Naive thymus-derived CD4-positive, alpha-beta T cell (primary cell): ENCODE measurements at regions not wholly inside any gene's neighbourhood (a gene's known extent, or its start where the extent isn't known, plus 50 kb on each side); places are given as distances from the start of the nearest gene placed in this dataset.
A peak's percentile ranks its signal among the peaks of the same experiment; 100 is the strongest.

ENCODE experiments used
- ATAC-seq: fragments of 150-1000 bp; cut with Tn5 transposase; 2 replicates; pipeline ENCODE4 v1.10.0; 2021; ENCODE audit warnings: mild to moderate bottlenecking, moderate library complexity
- CTCF ChIA-PET: fragments of 350-600 bp; sonication (Branson Sonifier 250); formaldehyde crosslinking; loops from one replicate; lab custom pipeline; 2021; ENCODE audit warnings: antibody characterized with exemption; lab: Charles Lee
- POLR2A ChIA-PET: fragments of 350-600 bp; sonication (Branson Sonifier 250); formaldehyde crosslinking; loops from one replicate; lab custom pipeline; 2021; ENCODE audit warnings: antibody characterized with exemption, inconsistent platforms; lab: Charles Lee
- DNase-seq, 9 donors: peaks; one replicate each; pipeline versions ENCODE4 v3.0.0 to v3.0.0-alpha.2; 2020 to 2022; ENCODE audit warnings: mixed read lengths in 1 of 9
- H3K27ac ChIP-seq: one replicate; pipeline ENCODE4 v1.7.0; 2013; ENCODE audit warnings: mild to moderate bottlenecking, low read depth, low read length, moderate library complexity
- H3K27me3 ChIP-seq, 2 donors: one replicate each; pipeline ENCODE4 v1.7.0; 2013; ENCODE audit warnings: low read length in 2 of 2, mild to moderate bottlenecking in 2 of 2, moderate library complexity in 2 of 2; ENCODE audit not compliant: control insufficient read depth in 2 of 2, insufficient read depth in 2 of 2
- H3K36me3 ChIP-seq, 3 experiments: 1 replicate in 2 of 3; 2 replicates in 1 of 3; pipeline ENCODE4 v1.7.0; 2013; ENCODE audit warnings: low read length in 3 of 3, mild to moderate bottlenecking in 3 of 3, moderate library complexity in 1 of 3; ENCODE audit not compliant: insufficient read depth in 3 of 3, control insufficient read depth in 2 of 3
- H3K4me1 ChIP-seq, 2 donors: one replicate each; pipeline ENCODE4 v1.7.0; 2013; ENCODE audit warnings: low read length in 2 of 2, mild to moderate bottlenecking in 2 of 2, moderate library complexity in 1 of 2; ENCODE audit not compliant: control insufficient read depth in 2 of 2, insufficient read depth in 2 of 2
- H3K4me3 ChIP-seq: 2 replicates; pipeline ENCODE4 v1.7.0; 2013; ENCODE audit warnings: mild to moderate bottlenecking, low read length
- H3K9me3 ChIP-seq, 3 experiments: 1 replicate in 2 of 3; 2 replicates in 1 of 3; pipeline ENCODE4 v1.7.0; 2013; ENCODE audit warnings: low read length in 3 of 3; ENCODE audit not compliant: control insufficient read depth in 2 of 3
- H3K27ac Mint-ChIP-seq, 9 donors: one replicate each; pipeline ENCODE4 v1.8.0; 2020 to 2022; ENCODE audit warnings: mixed read lengths in 9 of 9, mild to moderate bottlenecking in 8 of 9, moderate library complexity in 5 of 9, inconsistent platforms in 2 of 9
- H3K27me3 Mint-ChIP-seq, 5 donors: one replicate each; pipeline ENCODE4 v1.8.0; 2021 to 2022; ENCODE audit warnings: mixed read lengths in 5 of 5, mild to moderate bottlenecking in 1 of 5
- H3K36me3 Mint-ChIP-seq, 5 donors: one replicate each; pipeline ENCODE4 v1.8.0; 2020 to 2022; ENCODE audit warnings: mixed read lengths in 5 of 5, mild to moderate bottlenecking in 3 of 5, inconsistent platforms in 1 of 5
- H3K4me1 Mint-ChIP-seq, 7 donors: one replicate each; pipeline ENCODE4 v1.8.0; 2020 to 2022; ENCODE audit warnings: mixed read lengths in 7 of 7, mild to moderate bottlenecking in 3 of 7, inconsistent platforms in 1 of 7
- H3K4me3 Mint-ChIP-seq, 10 donors: one replicate each; pipeline ENCODE4 v1.8.0; 2020 to 2022; ENCODE audit warnings: mild to moderate bottlenecking in 10 of 10, mixed read lengths in 10 of 10, moderate library complexity in 6 of 10, inconsistent platforms in 2 of 10
- H3K9me3 Mint-ChIP-seq, 11 donors: one replicate each; pipeline ENCODE4 v1.8.0; 2020 to 2022; ENCODE audit warnings: mixed read lengths in 11 of 11, mild to moderate bottlenecking in 4 of 11, inconsistent platforms in 1 of 11, moderate library complexity in 1 of 11
- intact Hi-C, 2 donors: fragments of 100-400 bp; cut with micrococcal nuclease; formaldehyde crosslinking; loops; one replicate each; pipeline ENCODE4 v1.15.1; 2023

- ChIA-PET POLR2A (no interaction called here), CTCF (no interaction called here)
- Mint-ChIP-seq H3K36me3 (peaks cover 0 to 4% (median 0%) of the 10 kb centered on the region in 5 donors), H3K27me3 (no peaks in the 10 kb centered on the region), H3K4me1 (peaks cover 9 to 44% (median 23%) of the 10 kb centered on the region in 7 donors), H3K9me3 (peaks cover 0 to 3% (median 0%) of the 10 kb centered on the region in 11 donors), H3K4me3 (no peak overlapping the region), H3K27ac (no peak overlapping the region)
- intact Hi-C loops: loop anchor here in 1 of 2 donors (10.0 kb wide), 1 partner anchor 131 kb away; no protein-coding TSS in a partner anchor
- no peaks in the 10 kb centered on the region for H3K4me1 ChIP-seq
- H3K36me3 ChIP-seq: no peaks in the 10 kb centered on the region
- H3K27ac ChIP-seq: no peak overlapping the region
- no peak overlapping the region for H3K4me3 ChIP-seq
- DNase-seq (no peak), ATAC-seq (no peak)
- no peaks in the 10 kb centered on the region for H3K9me3 ChIP-seq
- no peaks in the 10 kb centered on the region for H3K27me3 ChIP-seq
These were observed 727.8 kb downstream of the BCL11B start for GRCh38 chr14:98544174-98544573.

GRCh38 chr14:98545181-98545580, 726.8 kb downstream of the BCL11B start:
- no peaks in the 10 kb centered on the region for H3K4me1 ChIP-seq
- no peak for ATAC-seq
- POLR2A ChIA-PET: no interaction called here
- Mint-ChIP-seq H3K36me3 (no peaks in the 10 kb centered on the region), H3K27me3 (no peaks in the 10 kb centered on the region), H3K4me3 (no peak overlapping the region), H3K4me1 (peaks cover 9 to 41% (median 21%) of the 10 kb centered on the region in 7 donors), H3K27ac (no peak overlapping the region), H3K9me3 (no peaks in the 10 kb centered on the region)
- intact Hi-C loops: loop anchor here in 1 of 2 donors (5.0 to 10.0 kb wide), 2 partner anchors 73 to 130 kb away; no protein-coding TSS in a partner anchor
- no peak overlapping the region for H3K27ac ChIP-seq
- no peaks in the 10 kb centered on the region for H3K27me3 ChIP-seq
- no peak for DNase-seq
- CTCF ChIA-PET: no interaction called here
- no peak overlapping the region for H3K4me3 ChIP-seq
- no peaks in the 10 kb centered on the region for H3K9me3 ChIP-seq
- H3K36me3 ChIP-seq: no peaks in the 10 kb centered on the region

GRCh38 chr14:98548071-98548686, 723.8 kb downstream of the BCL11B start:
- Mint-ChIP-seq H3K9me3 (peaks cover 0 to 2% (median 0%) of the 10 kb centered on the region in 11 donors), H3K27ac (peak overlapping the region in 7 of 9 donors; percentile 13 to 55 (median 29)), H3K27me3 (no peaks in the 10 kb centered on the region), H3K4me1 (peaks cover 9 to 33% (median 13%) of the 10 kb centered on the region in 7 donors), H3K4me3 (peak overlapping the region in 3 of 10 donors; percentile 24 to 42 (median 36)), H3K36me3 (no peaks in the 10 kb centered on the region)
- DNase-seq (peak in 2 of 9 donors; percentile 4), ATAC-seq (peak; percentile 31)
- ChIA-PET POLR2A (no interaction called here), CTCF (no interaction called here)
- Histone ChIP-seq H3K4me3 (no peak overlapping the region), H3K9me3 (no peaks in the 10 kb centered on the region), H3K4me1 (no peaks in the 10 kb centered on the region), H3K36me3 (no peaks in the 10 kb centered on the region), H3K27me3 (no peaks in the 10 kb centered on the region), H3K27ac (no peak overlapping the region)
- intact Hi-C loops: loop anchor here in 1 of 2 donors (5.0 to 10.0 kb wide), 2 partner anchors 76 to 127 kb away; no protein-coding TSS in a partner anchor

- peaks cover 0 to 7% (median 2%) of the 10 kb centered on the region in 11 donors for H3K9me3 Mint-ChIP-seq
- H3K4me1 Mint-ChIP-seq: peaks cover 9 to 19% (median 13%) of the 10 kb centered on the region in 7 donors
These were observed 721.0 kb downstream of the BCL11B start for GRCh38 chr14:98551028-98551427.

GRCh38 chr14:98555440-98555839, 716.6 kb downstream of the BCL11B start:
- H3K9me3 Mint-ChIP-seq: peaks cover 0 to 12% (median 5%) of the 10 kb centered on the region in 11 donors
- Histone ChIP-seq H3K36me3 (no peaks in the 10 kb centered on the region), H3K4me3 (no peak overlapping the region), H3K27me3 (no peaks in the 10 kb centered on the region), H3K27ac (no peak overlapping the region), H3K4me1 (no peaks in the 10 kb centered on the region), H3K9me3 (peaks cover 0 to 6% (median 0%) of the 10 kb centered on the region in 3 experiments)
- H3K4me3 Mint-ChIP-seq: no peak overlapping the region
- ChIA-PET CTCF (interaction anchor here (1.1 kb wide), 1 partner anchor 416 kb away, joined by 3 read pairs; no protein-coding TSS in a partner anchor), POLR2A (no interaction called here)
- intact Hi-C loops: no loop called here
- no peak overlapping the region for H3K27ac Mint-ChIP-seq
- H3K4me1 Mint-ChIP-seq: peaks cover 0 to 3% (median 0%) of the 10 kb centered on the region in 7 donors
- peaks cover 0 to 9% (median 0%) of the 10 kb centered on the region in 5 donors for H3K36me3 Mint-ChIP-seq
- no peak for DNase-seq
- no peak for ATAC-seq
- H3K27me3 Mint-ChIP-seq: peaks cover 0 to 5% (median 0%) of the 10 kb centered on the region in 5 donors

More at GRCh38 chr14:98551028-98551427, 721.0 kb downstream of the BCL11B start:
- H3K36me3 Mint-ChIP-seq: peaks cover 0 to 4% (median 0%) of the 10 kb centered on the region in 5 donors
- H3K27me3 ChIP-seq: no peaks in the 10 kb centered on the region
- no peak overlapping the region for H3K27ac Mint-ChIP-seq
- no peaks in the 10 kb centered on the region for H3K27me3 Mint-ChIP-seq
- ATAC-seq (no peak), DNase-seq (no peak)
- no peak overlapping the region for H3K4me3 Mint-ChIP-seq
- no peak overlapping the region for H3K4me3 ChIP-seq
- ChIA-PET POLR2A (interaction anchor here (0.9 kb wide), 1 partner anchor 637 kb away, joined by 4 read pairs; no protein-coding TSS in a partner anchor), CTCF (interaction anchor here (0.7 kb wide), 1 partner anchor 23 kb away, joined by 3 read pairs; no protein-coding TSS in a partner anchor)
- no peaks in the 10 kb centered on the region for H3K9me3 ChIP-seq
- H3K36me3 ChIP-seq: no peaks in the 10 kb centered on the region
- intact Hi-C loops: no loop called here
- H3K4me1 ChIP-seq: no peaks in the 10 kb centered on the region
- H3K27ac ChIP-seq: no peak overlapping the region

- Mint-ChIP-seq H3K27me3 (peaks cover 0 to 4% (median 0%) of the 10 kb centered on the region in 5 donors), H3K4me1 (peaks cover 0 to 31% (median 14%) of the 10 kb centered on the region in 7 donors), H3K27ac (no peak overlapping the region), H3K36me3 (peaks cover 0 to 4% (median 0%) of the 10 kb centered on the region in 5 donors), H3K9me3 (peaks cover 0 to 9% (median 0%) of the 10 kb centered on the region in 11 donors), H3K4me3 (no peak overlapping the region)
- Histone ChIP-seq H3K4me3 (no peak overlapping the region), H3K36me3 (no peaks in the 10 kb centered on the region), H3K27me3 (no peaks in the 10 kb centered on the region), H3K4me1 (no peaks in the 10 kb centered on the region), H3K27ac (no peak overlapping the region), H3K9me3 (peaks cover 0 to 6% (median 0%) of the 10 kb centered on the region in 3 experiments)
- DNase-seq: no peak
- ChIA-PET POLR2A (no interaction called here), CTCF (no interaction called here)
- no peak for ATAC-seq
- intact Hi-C loops: loop anchor here in 1 of 2 donors (10.0 kb wide), 1 partner anchor 429 kb away; no protein-coding TSS in a partner anchor
These were observed 708.0 kb downstream of the BCL11B start for GRCh38 chr14:98564006-98564405.
